ENCODE measurements at regions not wholly inside any gene's neighbourhood (a gene's known extent, or its start where the extent isn't known, plus 50 kb on each side); places are given as distances from the start of the nearest gene placed in this dataset.

GRCh38 chr21:35565204-35565611 lies 495.1 kb downstream of the SETD4 start:
- TF ChIP-seq CTCF (IDR thresholded peaks at IDR 0.05) = no peak
- TF ChIP-seq POLR2A (IDR thresholded peaks at IDR 0.05) = no peak
- TF ChIP-seq EP300 (IDR thresholded peaks at IDR 0.05) = no peak
- no peak for TF ChIP-seq POLR2AphosphoS5 (IDR thresholded peaks at IDR 0.05)

Data from upper lobe of left lung (tissue), 4 donors.